ENCODE measurements at regions not wholly inside any gene's neighbourhood (a gene's known extent, or its start where the extent isn't known, plus 50 kb on each side); places are given as distances from the start of the nearest gene placed in this dataset.

- Histone ChIP-seq H3K4me3 (no peak overlapping the region), H3K36me3 (ENCODE audit: low read depth) (no peaks in the 10 kb centered on the region), H3K79me2 (ENCODE audit: insufficient read depth) (no peaks in the 10 kb centered on the region), H3K9me3 (ENCODE audit: low read depth) (no peaks in the 10 kb centered on the region), H3K27me3 (replicated peaks; ENCODE audit: insufficient read depth) (peaks cover 7% of the 10 kb centered on the region; the same call in 1 of the 2 replicates), H3K4me1 (ENCODE audit: insufficient read depth) (no peaks in the 10 kb centered on the region), H3K27ac (no peak overlapping the region), H4K20me1 (ENCODE audit: insufficient read depth) (no peaks in the 10 kb centered on the region), H3F3A (ENCODE audit: insufficient read depth) (no peaks in the 10 kb centered on the region), H3K4me2 (ENCODE audit: unreplicated experiment) (no peak overlapping the region), H3K9ac (no peak overlapping the region), H3K9me2 (ENCODE audit: insufficient read depth) (no peaks in the 10 kb centered on the region), H2AFZ (no peak overlapping the region)
- WGBS, 2 experiments (ENCODE audit: low coverage in 1 of 2, low lambda C conversion rate in 2 of 2, missing lambda C conversion rate in 2 of 2) = 57 to 61% methylated on average over 6 of the region's 6 CpGs
- no peak for DNase-seq
- in situ Hi-C loops (cut with MboI) = no loop called here
- TF ChIP-seq EZH2 (IDR thresholded peaks at IDR 0.05; ENCODE audit: insufficient read depth, poor library complexity, severe bottlenecking) (no peak), EZH2phosphoT487 (IDR thresholded peaks at IDR 0.05; ENCODE audit: insufficient read depth, low read depth) (no peak)
Observed at GRCh38 chr2:151181524-151181923, 80.1 kb downstream of the RBM43 start.

GRCh38 chr2:151180123-151180522 lies 81.5 kb downstream of the RBM43 start:
- Histone ChIP-seq H2AFZ (no peak overlapping the region), H3K79me2 (ENCODE audit: insufficient read depth) (no peaks in the 10 kb centered on the region), H3F3A (ENCODE audit: insufficient read depth) (no peaks in the 10 kb centered on the region), H3K27me3 (replicated peaks; ENCODE audit: insufficient read depth) (peaks cover 7% of the 10 kb centered on the region; the same call in 1 of the 2 replicates), H3K9me2 (ENCODE audit: insufficient read depth) (no peaks in the 10 kb centered on the region), H3K9ac (no peak overlapping the region), H4K20me1 (ENCODE audit: insufficient read depth) (no peaks in the 10 kb centered on the region), H3K4me1 (ENCODE audit: insufficient read depth) (no peaks in the 10 kb centered on the region), H3K27ac (no peak overlapping the region), H3K36me3 (ENCODE audit: low read depth) (no peaks in the 10 kb centered on the region), H3K9me3 (ENCODE audit: low read depth) (no peaks in the 10 kb centered on the region), H3K4me3 (no peak overlapping the region), H3K4me2 (ENCODE audit: unreplicated experiment) (no peak overlapping the region)
- TF ChIP-seq EZH2phosphoT487 (IDR thresholded peaks at IDR 0.05; ENCODE audit: insufficient read depth, low read depth) = no peak
- TF ChIP-seq EZH2 (IDR thresholded peaks at IDR 0.05; ENCODE audit: insufficient read depth, poor library complexity, severe bottlenecking) = no peak
- DNase-seq = no peak
- WGBS, 2 experiments (ENCODE audit: low coverage in 1 of 2, low lambda C conversion rate in 2 of 2, missing lambda C conversion rate in 2 of 2) = 56% methylated on average over 3 of the region's 3 CpGs
- in situ Hi-C loops (cut with MboI) = no loop called here

GRCh38 chr2:151178207-151178606 lies 83.5 kb downstream of the RBM43 start:
- DNase-seq = no peak
- Histone ChIP-seq H3K4me1 (ENCODE audit: insufficient read depth) (no peaks in the 10 kb centered on the region), H2AFZ (no peak overlapping the region), H3K4me3 (no peak overlapping the region), H3K27ac (no peak overlapping the region), H3K4me2 (ENCODE audit: unreplicated experiment) (no peak overlapping the region), H3F3A (ENCODE audit: insufficient read depth) (no peaks in the 10 kb centered on the region), H3K9me3 (ENCODE audit: low read depth) (no peaks in the 10 kb centered on the region), H3K9ac (no peak overlapping the region), H3K36me3 (ENCODE audit: low read depth) (no peaks in the 10 kb centered on the region), H3K9me2 (ENCODE audit: insufficient read depth) (no peaks in the 10 kb centered on the region), H4K20me1 (ENCODE audit: insufficient read depth) (no peaks in the 10 kb centered on the region), H3K27me3 (replicated peaks; ENCODE audit: insufficient read depth) (peaks cover 7% of the 10 kb centered on the region; the same call in 1 of the 2 replicates), H3K79me2 (ENCODE audit: insufficient read depth) (no peaks in the 10 kb centered on the region)
- no peak for TF ChIP-seq EZH2 (IDR thresholded peaks at IDR 0.05; ENCODE audit: insufficient read depth, poor library complexity, severe bottlenecking)
- TF ChIP-seq EZH2phosphoT487 (IDR thresholded peaks at IDR 0.05; ENCODE audit: insufficient read depth, low read depth) = no peak
- in situ Hi-C loops (cut with MboI) = no loop called here
- 74 to 75% methylated on average over 5 of the region's 5 CpGs for WGBS, 2 experiments (ENCODE audit: low coverage in 1 of 2, low lambda C conversion rate in 2 of 2, missing lambda C conversion rate in 2 of 2)

GRCh38 chr2:151177756-151178155 lies 83.9 kb downstream of the RBM43 start:
- Histone ChIP-seq H3F3A (ENCODE audit: insufficient read depth) (no peaks in the 10 kb centered on the region), H3K36me3 (ENCODE audit: low read depth) (no peaks in the 10 kb centered on the region), H3K4me3 (no peak overlapping the region), H3K79me2 (ENCODE audit: insufficient read depth) (no peaks in the 10 kb centered on the region), H2AFZ (no peak overlapping the region), H3K4me1 (ENCODE audit: insufficient read depth) (no peaks in the 10 kb centered on the region), H3K9ac (no peak overlapping the region), H4K20me1 (ENCODE audit: insufficient read depth) (no peaks in the 10 kb centered on the region), H3K27me3 (replicated peaks; ENCODE audit: insufficient read depth) (peaks cover 7% of the 10 kb centered on the region; the same call in 1 of the 2 replicates), H3K4me2 (ENCODE audit: unreplicated experiment) (no peak overlapping the region), H3K9me2 (ENCODE audit: insufficient read depth) (no peaks in the 10 kb centered on the region), H3K9me3 (ENCODE audit: low read depth) (no peaks in the 10 kb centered on the region), H3K27ac (no peak overlapping the region)
- in situ Hi-C loops (cut with MboI) = no loop called here
- no peak for DNase-seq
- no peak for TF ChIP-seq EZH2 (IDR thresholded peaks at IDR 0.05; ENCODE audit: insufficient read depth, poor library complexity, severe bottlenecking)
- no peak for TF ChIP-seq EZH2phosphoT487 (IDR thresholded peaks at IDR 0.05; ENCODE audit: insufficient read depth, low read depth)
- 95 to 96% methylated on average over 4 of the region's 4 CpGs for WGBS, 2 experiments (ENCODE audit: low coverage in 1 of 2, low lambda C conversion rate in 2 of 2, missing lambda C conversion rate in 2 of 2)

GRCh38 chr2:151176661-151177060 lies 85.0 kb downstream of the RBM43 start:
- H3K4me1 ChIP-seq (ENCODE audit: insufficient read depth) = no peaks in the 10 kb centered on the region
- TF ChIP-seq EZH2phosphoT487 (IDR thresholded peaks at IDR 0.05; ENCODE audit: insufficient read depth, low read depth) (no peak), EZH2 (IDR thresholded peaks at IDR 0.05; ENCODE audit: insufficient read depth, poor library complexity, severe bottlenecking) (no peak)
- H3K79me2 ChIP-seq (ENCODE audit: insufficient read depth) = no peaks in the 10 kb centered on the region
- no peak overlapping the region for H3K4me2 ChIP-seq (ENCODE audit: unreplicated experiment)
- H3K27me3 ChIP-seq (replicated peaks; ENCODE audit: insufficient read depth) = peaks cover 7% of the 10 kb centered on the region; the same call in 1 of the 2 replicates
- H3K27ac ChIP-seq = no peak overlapping the region
- no peak overlapping the region for H3K4me3 ChIP-seq
- H4K20me1 ChIP-seq (ENCODE audit: insufficient read depth) = no peaks in the 10 kb centered on the region
- H3F3A ChIP-seq (ENCODE audit: insufficient read depth) = no peaks in the 10 kb centered on the region
- in situ Hi-C loops (cut with MboI) = no loop called here
- WGBS, 2 experiments (ENCODE audit: low coverage in 1 of 2, low lambda C conversion rate in 2 of 2, missing lambda C conversion rate in 2 of 2) = 96 to 98% methylated on average over 3 of the region's 3 CpGs
- H3K9me2 ChIP-seq (ENCODE audit: insufficient read depth) = no peaks in the 10 kb centered on the region
- no peak overlapping the region for H3K9ac ChIP-seq
- DNase-seq = no peak
- H2AFZ ChIP-seq = no peak overlapping the region
- H3K36me3 ChIP-seq (ENCODE audit: low read depth) = no peaks in the 10 kb centered on the region
- H3K9me3 ChIP-seq (ENCODE audit: low read depth) = no peaks in the 10 kb centered on the region
